Natural killer cell (primary cell): ENCODE measurements at regions not wholly inside any gene's neighbourhood (a gene's known extent, or its start where the extent isn't known, plus 50 kb on each side); places are given as distances from the start of the nearest gene placed in this dataset.

Experiments used
- ATAC-seq, 3 donors: fragments of 150-1000 bp in 2 of 3; fragments of 200-7000 bp in 1 of 3; cut with Tn5 transposase; 1 replicate in 1 of 3; 2 replicates in 2 of 3; pipeline ENCODE4 v1.10.0; 2021; ENCODE audit warnings: mild to moderate bottlenecking in 2 of 3, moderate library complexity in 2 of 3
- DNase-seq, 2 donors: peaks; one replicate each; pipeline versions ENCODE4 v3.0.0 to v3.0.0-alpha.2; 2013 to 2021; ENCODE audit warnings: mixed read lengths in 1 of 2
- H3K27ac ChIP-seq: one replicate; pipeline ENCODE4 v1.5.1; 2013; ENCODE audit warnings: mild to moderate bottlenecking, low read length
- H3K27me3 ChIP-seq: one replicate; pipeline ENCODE4 v1.6.1; 2013; ENCODE audit warnings: low read length; ENCODE audit not compliant: control insufficient read depth, insufficient read depth
- H3K36me3 ChIP-seq: one replicate; pipeline ENCODE4 v1.6.1; 2013; ENCODE audit warnings: low read length; ENCODE audit not compliant: control insufficient read depth, insufficient read depth
- H3K4me1 ChIP-seq: one replicate; pipeline ENCODE4 v1.6.1; 2013; ENCODE audit warnings: low read length; ENCODE audit not compliant: control insufficient read depth, insufficient read depth
- H3K4me3 ChIP-seq: one replicate; pipeline ENCODE4 v1.5.1; 2013; ENCODE audit warnings: low read length
- H3K9me3 ChIP-seq: one replicate; pipeline ENCODE4 v1.6.1; 2013; ENCODE audit warnings: low read length; ENCODE audit not compliant: control insufficient read depth, insufficient read depth
- H3K27ac Mint-ChIP-seq, 2 donors: one replicate each; pipeline ENCODE4 v1.8.0; 2022; ENCODE audit warnings: mild to moderate bottlenecking in 2 of 2, mixed read lengths in 2 of 2, moderate library complexity in 1 of 2
- H3K27me3 Mint-ChIP-seq, 2 donors: one replicate each; pipeline ENCODE4 v1.8.0; 2022; ENCODE audit warnings: low read depth in 2 of 2, mixed read lengths in 2 of 2
- H3K36me3 Mint-ChIP-seq: one replicate; pipeline ENCODE4 v1.8.0; 2022; ENCODE audit warnings: mixed read lengths
- H3K4me1 Mint-ChIP-seq, 2 donors: one replicate each; pipeline ENCODE4 v1.8.0; 2022; ENCODE audit warnings: mixed read lengths in 2 of 2
- H3K4me3 Mint-ChIP-seq: one replicate; pipeline ENCODE4 v1.8.0; 2022; ENCODE audit warnings: mild to moderate bottlenecking, moderate library complexity, mixed read lengths
- H3K9me3 Mint-ChIP-seq, 2 donors: one replicate each; pipeline ENCODE4 v1.8.0; 2022; ENCODE audit warnings: mixed read lengths in 2 of 2
- WGBS: methylation state at CpG from one replicate; pipeline ENCODE4 v1.1.7; 2013; ENCODE audit warnings: missing lambda C conversion rate; ENCODE audit not compliant: insufficient coverage; 5-methylcytosine and 5-hydroxymethylcytosine counted together
- intact Hi-C: fragments of 100-400 bp; cut with micrococcal nuclease; formaldehyde crosslinking; loops from one replicate; pipeline ENCODE4 v1.14.2; 2022
- TF ChIP-seq, protein P1 (sequence below): fragments of 200-600 bp; IDR thresholded peaks from one replicate; pipeline ENCODE4 v1.8.0; 2022; ENCODE audit warnings: antibody characterized with exemption

DNA sequence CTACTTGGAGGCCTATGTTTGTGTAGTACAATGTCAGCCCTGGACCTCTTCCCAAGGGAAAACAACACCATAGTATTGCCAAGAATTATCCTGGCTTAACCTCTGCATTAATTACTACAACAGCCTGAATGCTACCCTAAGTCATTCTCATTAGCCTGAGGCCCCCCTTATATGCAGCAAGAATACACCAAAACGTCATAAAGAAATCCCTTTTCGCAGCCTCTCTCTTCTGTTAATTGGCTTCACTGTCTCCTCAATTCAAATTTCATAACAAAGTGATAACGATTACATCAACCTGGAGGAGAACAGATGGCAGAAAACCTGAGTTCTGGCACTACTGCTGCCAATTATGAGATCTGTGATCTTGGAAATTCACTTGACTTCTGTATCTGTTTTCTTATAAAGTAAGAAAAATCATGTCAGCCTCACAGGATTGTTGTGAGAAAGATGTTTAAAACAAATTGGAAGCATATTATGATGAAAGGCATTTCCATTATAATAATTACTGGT, 1663.1 kb downstream of the STIM2 start:
- Histone ChIP-seq H3K4me1 (no peaks in the 10 kb centered on the region), H3K4me3 (no peak overlapping the region), H3K36me3 (no peaks in the 10 kb centered on the region), H3K27me3 (no peaks in the 10 kb centered on the region), H3K9me3 (no peaks in the 10 kb centered on the region), H3K27ac (no peak overlapping the region)
- Mint-ChIP-seq H3K4me1 (no peaks in the 10 kb centered on the region), H3K36me3 (peaks cover 5% of the 10 kb centered on the region), H3K9me3 (peaks cover 23 to 25% of the 10 kb centered on the region in 2 donors), H3K27ac (no peak overlapping the region), H3K4me3 (no peak overlapping the region), H3K27me3 (no peaks in the 10 kb centered on the region)
- intact Hi-C loops, result no loop called here
- 88% methylated on average over 3 of the region's 3 CpGs for WGBS
- TF ChIP-seq, protein P1, sequence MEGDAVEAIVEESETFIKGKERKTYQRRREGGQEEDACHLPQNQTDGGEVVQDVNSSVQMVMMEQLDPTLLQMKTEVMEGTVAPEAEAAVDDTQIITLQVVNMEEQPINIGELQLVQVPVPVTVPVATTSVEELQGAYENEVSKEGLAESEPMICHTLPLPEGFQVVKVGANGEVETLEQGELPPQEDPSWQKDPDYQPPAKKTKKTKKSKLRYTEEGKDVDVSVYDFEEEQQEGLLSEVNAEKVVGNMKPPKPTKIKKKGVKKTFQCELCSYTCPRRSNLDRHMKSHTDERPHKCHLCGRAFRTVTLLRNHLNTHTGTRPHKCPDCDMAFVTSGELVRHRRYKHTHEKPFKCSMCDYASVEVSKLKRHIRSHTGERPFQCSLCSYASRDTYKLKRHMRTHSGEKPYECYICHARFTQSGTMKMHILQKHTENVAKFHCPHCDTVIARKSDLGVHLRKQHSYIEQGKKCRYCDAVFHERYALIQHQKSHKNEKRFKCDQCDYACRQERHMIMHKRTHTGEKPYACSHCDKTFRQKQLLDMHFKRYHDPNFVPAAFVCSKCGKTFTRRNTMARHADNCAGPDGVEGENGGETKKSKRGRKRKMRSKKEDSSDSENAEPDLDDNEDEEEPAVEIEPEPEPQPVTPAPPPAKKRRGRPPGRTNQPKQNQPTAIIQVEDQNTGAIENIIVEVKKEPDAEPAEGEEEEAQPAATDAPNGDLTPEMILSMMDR, result no peak
- ATAC-seq, result no peak
- DNase-seq, result no peak

DNA sequence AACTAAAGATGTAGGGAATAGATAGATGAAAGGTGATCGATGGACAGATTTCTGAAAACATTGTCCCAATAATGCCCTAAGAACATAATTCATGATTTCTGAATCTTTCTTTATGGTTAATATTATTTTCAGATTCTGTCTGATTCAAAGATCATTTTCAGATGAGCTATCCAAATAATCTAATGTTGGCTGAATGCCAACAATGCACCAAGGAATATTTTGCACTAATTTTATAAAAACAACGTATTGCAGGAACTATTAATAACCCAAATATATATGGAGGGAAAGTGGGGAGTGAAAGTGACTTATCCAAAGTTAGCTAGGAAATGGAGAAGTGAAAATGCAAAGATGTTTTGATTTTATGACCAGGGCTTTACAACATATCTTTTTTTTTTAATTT, 1675.5 kb downstream of the STIM2 start:
- H3K27ac ChIP-seq, result no peak overlapping the region
- no peaks in the 10 kb centered on the region for H3K36me3 ChIP-seq
- Mint-ChIP-seq H3K9me3 (peaks cover 5 to 13% of the 10 kb centered on the region in 2 donors), H3K27me3 (no peaks in the 10 kb centered on the region), H3K4me3 (no peak overlapping the region), H3K36me3 (no peaks in the 10 kb centered on the region), H3K27ac (no peak overlapping the region), H3K4me1 (no peaks in the 10 kb centered on the region)
- TF ChIP-seq, protein P1, result no peak
- H3K9me3 ChIP-seq, result peaks cover 2% of the 10 kb centered on the region
- no peak overlapping the region for H3K4me3 ChIP-seq
- intact Hi-C loops, result no loop called here
- no peaks in the 10 kb centered on the region for H3K27me3 ChIP-seq
- 100% methylated on average over 1 of the region's 2 CpGs for WGBS
- no peak for ATAC-seq
- H3K4me1 ChIP-seq, result no peaks in the 10 kb centered on the region
- DNase-seq, result no peak

DNA sequence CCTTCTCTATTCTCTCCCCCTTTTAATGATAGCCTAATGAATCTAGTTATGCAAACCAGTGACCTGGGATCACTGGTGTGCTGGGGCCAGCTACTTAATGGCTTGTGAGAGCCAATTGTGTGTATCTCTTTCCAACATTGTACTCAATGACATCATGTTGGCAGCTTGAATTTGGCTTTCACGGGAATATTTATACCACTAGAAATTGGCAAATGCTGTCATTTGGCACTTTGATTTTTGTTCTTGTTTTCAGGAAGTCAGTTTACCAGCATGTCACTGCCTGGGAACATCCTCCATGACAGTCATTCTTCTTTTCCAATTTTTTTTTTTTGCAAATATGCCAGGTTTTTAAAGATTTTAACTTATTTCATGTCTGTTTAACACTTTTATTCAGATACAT, 1685.3 kb downstream of the STIM2 start:
- Histone ChIP-seq H3K9me3 (no peaks in the 10 kb centered on the region), H3K4me1 (no peaks in the 10 kb centered on the region), H3K27ac (no peak overlapping the region), H3K27me3 (no peaks in the 10 kb centered on the region), H3K4me3 (no peak overlapping the region), H3K36me3 (no peaks in the 10 kb centered on the region)
- no peak overlapping the region for H3K4me3 Mint-ChIP-seq
- H3K36me3 Mint-ChIP-seq, result no peaks in the 10 kb centered on the region
- ATAC-seq (no peak), DNase-seq (no peak)
- H3K27ac Mint-ChIP-seq, result no peak overlapping the region
- 90% methylated on average over 1 of the region's 1 CpG for WGBS
- peaks cover 11 to 16% of the 10 kb centered on the region in 2 donors for H3K9me3 Mint-ChIP-seq
- H3K27me3 Mint-ChIP-seq, result no peaks in the 10 kb centered on the region
- TF ChIP-seq, protein P1, result no peak
- intact Hi-C loops, result no loop called here
- H3K4me1 Mint-ChIP-seq, result no peaks in the 10 kb centered on the region

DNA sequence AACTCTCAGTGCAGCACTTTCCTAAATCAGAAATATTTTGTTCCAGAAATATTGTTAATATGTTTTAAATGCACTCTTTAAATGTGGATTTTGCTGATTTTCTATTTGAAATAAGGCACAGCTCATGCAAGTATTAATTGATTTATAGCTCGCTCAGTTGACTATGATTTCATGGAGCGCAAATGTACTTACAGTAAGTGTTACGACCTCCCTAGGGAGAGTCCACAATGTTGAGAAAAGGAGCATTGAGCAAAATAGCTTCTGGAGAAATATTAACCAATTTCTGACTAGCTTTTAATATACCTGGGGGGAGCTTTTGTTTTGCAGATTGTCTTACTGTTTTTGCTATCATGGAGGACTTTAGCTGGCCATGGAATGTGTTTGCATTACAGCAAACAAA, 1687.5 kb downstream of the STIM2 start:
- Mint-ChIP-seq H3K36me3 (no peaks in the 10 kb centered on the region), H3K4me3 (no peak overlapping the region), H3K27ac (no peak overlapping the region), H3K27me3 (no peaks in the 10 kb centered on the region), H3K9me3 (peaks cover 9 to 16% of the 10 kb centered on the region in 2 donors), H3K4me1 (no peaks in the 10 kb centered on the region)
- 90% methylated on average over 3 of the region's 3 CpGs for WGBS
- intact Hi-C loops, result no loop called here
- TF ChIP-seq, protein P1, result no peak
- Histone ChIP-seq H3K4me1 (no peaks in the 10 kb centered on the region), H3K9me3 (peaks cover 3% of the 10 kb centered on the region), H3K27ac (no peak overlapping the region), H3K4me3 (no peak overlapping the region), H3K36me3 (no peaks in the 10 kb centered on the region), H3K27me3 (no peaks in the 10 kb centered on the region)
- DNase-seq (no peak), ATAC-seq (no peak)
